Esophagus muscularis mucosa (tissue), 4 donors: ENCODE measurements at regions not wholly inside any gene's neighbourhood (a gene's known extent, or its start where the extent isn't known, plus 50 kb on each side); places are given as distances from the start of the nearest gene placed in this dataset.

Source experiments
- DNase-seq: peaks from one replicate; pipeline ENCODE4 v3.0.0-alpha.2; 2017; ENCODE audit errors: extremely low spot score
- H3K27ac ChIP-seq, 4 donors: fragments of 200-600 bp; sonication (generic); replicated peaks in 1 of 4; 1 replicate in 3 of 4; 2 replicates in 1 of 4; pipeline ENCODE4 v1.5.1; 2016 to 2019; ENCODE audit warnings: mild to moderate bottlenecking in 1 of 4
- H3K27me3 ChIP-seq, 4 donors: fragments of 200-600 bp; sonication (generic); one replicate each; pipeline versions ENCODE4 v1.5.1 to v1.6.0; 2016 to 2019
- H3K36me3 ChIP-seq, 4 donors: fragments of 200-600 bp; sonication (generic); one replicate each; pipeline ENCODE4 v1.5.1; 2016 to 2019
- H3K4me1 ChIP-seq, 4 donors: fragments of 200-600 bp; sonication (generic); one replicate each; pipeline ENCODE4 v1.5.1; 2016 to 2019
- H3K4me3 ChIP-seq, 4 donors: fragments of 200-600 bp; sonication (generic); 1 replicate in 2 of 4; 2 replicates in 2 of 4; pipeline ENCODE4 v1.5.1; 2016 to 2019; ENCODE audit warnings: mild to moderate bottlenecking in 4 of 4, moderate library complexity in 1 of 4
- H3K9me3 ChIP-seq, 4 donors: fragments of 200-600 bp; sonication (generic); 1 replicate in 3 of 4; 2 replicates in 1 of 4; pipeline ENCODE4 v1.5.1; 2016 to 2019
- EP300 ChIP-seq: sonication (generic); formaldehyde crosslinking; IDR thresholded peaks from one replicate; pipeline ENCODE4 v1.6.1; 2017; ENCODE audit warnings: antibody characterized with exemption
- POLR2A ChIP-seq: fragments of 450-650 bp; IDR thresholded peaks from one replicate; pipeline ENCODE4 v1.6.1; 2017; ENCODE audit warnings: antibody characterized with exemption, moderate library complexity, mild to moderate bottlenecking, low read depth
- POLR2AphosphoS5 ChIP-seq, 2 donors: sonication (generic); formaldehyde crosslinking; IDR thresholded peaks; one replicate each; pipeline ENCODE4 v1.6.1; 2017; ENCODE audit warnings: antibody characterized with exemption in 2 of 2
- WGBS: methylation state at CpG from one replicate; pipeline ENCODE4 v1.1.5; 2018; 5-methylcytosine and 5-hydroxymethylcytosine counted together
- intact Hi-C: fragments of 100-400 bp; cut with DNase I; formaldehyde crosslinking; loops from one replicate; pipeline ENCODE4 v1.15.1; 2023
- TF ChIP-seq, protein P1 (sequence below), 3 experiments: fragments of 200-600 bp in 2 of 3; fragments of 450-650 bp in 1 of 3; sonication (generic) in 2 of 3; IDR thresholded peaks; one replicate each; pipeline ENCODE4 v1.5.1; 2017 to 2019; ENCODE audit warnings: antibody characterized with exemption in 3 of 3, mild to moderate bottlenecking in 2 of 3, moderate library complexity in 1 of 3

DNA sequence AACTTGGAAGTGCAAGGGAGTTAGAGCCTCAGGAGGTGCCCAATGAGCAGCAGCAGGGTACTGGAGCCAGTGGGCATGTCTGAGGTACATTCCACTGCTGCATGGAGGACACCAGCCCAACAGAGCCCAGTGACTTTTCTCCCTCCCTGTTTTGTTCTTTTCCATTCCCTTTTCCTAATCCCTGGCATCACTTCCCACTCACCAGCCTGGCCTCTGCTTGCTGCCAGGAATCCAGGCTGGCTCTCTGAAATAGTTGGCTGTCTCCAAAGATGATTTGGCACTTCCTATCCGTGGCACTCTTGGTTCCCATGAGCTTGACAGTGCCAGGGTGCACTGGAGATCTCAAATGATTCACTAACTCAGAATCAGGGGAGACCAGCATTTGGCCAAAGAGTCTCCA lies 97.7 kb upstream of the ZPBP start:
- Histone ChIP-seq H3K9me3 (no peaks in the 10 kb centered on the region), H3K27me3 (peaks cover 0 to 21% (median 0%) of the 10 kb centered on the region in 4 donors), H3K27ac (no peak overlapping the region), H3K36me3 (no peaks in the 10 kb centered on the region), H3K4me1 (no peaks in the 10 kb centered on the region), H3K4me3 (no peak overlapping the region)
- no peak for TF ChIP-seq POLR2AphosphoS5 (IDR thresholded peaks at IDR 0.05)
- TF ChIP-seq EP300, result no peak
- no peak for TF ChIP-seq POLR2A
- TF ChIP-seq, protein P1, sequence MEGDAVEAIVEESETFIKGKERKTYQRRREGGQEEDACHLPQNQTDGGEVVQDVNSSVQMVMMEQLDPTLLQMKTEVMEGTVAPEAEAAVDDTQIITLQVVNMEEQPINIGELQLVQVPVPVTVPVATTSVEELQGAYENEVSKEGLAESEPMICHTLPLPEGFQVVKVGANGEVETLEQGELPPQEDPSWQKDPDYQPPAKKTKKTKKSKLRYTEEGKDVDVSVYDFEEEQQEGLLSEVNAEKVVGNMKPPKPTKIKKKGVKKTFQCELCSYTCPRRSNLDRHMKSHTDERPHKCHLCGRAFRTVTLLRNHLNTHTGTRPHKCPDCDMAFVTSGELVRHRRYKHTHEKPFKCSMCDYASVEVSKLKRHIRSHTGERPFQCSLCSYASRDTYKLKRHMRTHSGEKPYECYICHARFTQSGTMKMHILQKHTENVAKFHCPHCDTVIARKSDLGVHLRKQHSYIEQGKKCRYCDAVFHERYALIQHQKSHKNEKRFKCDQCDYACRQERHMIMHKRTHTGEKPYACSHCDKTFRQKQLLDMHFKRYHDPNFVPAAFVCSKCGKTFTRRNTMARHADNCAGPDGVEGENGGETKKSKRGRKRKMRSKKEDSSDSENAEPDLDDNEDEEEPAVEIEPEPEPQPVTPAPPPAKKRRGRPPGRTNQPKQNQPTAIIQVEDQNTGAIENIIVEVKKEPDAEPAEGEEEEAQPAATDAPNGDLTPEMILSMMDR (IDR thresholded peaks at IDR 0.05), result no peak
- WGBS, result 46% methylated on average over 1 of the region's 1 CpG
- DNase-seq, result no peak
- intact Hi-C loops, result no loop called here

DNA sequence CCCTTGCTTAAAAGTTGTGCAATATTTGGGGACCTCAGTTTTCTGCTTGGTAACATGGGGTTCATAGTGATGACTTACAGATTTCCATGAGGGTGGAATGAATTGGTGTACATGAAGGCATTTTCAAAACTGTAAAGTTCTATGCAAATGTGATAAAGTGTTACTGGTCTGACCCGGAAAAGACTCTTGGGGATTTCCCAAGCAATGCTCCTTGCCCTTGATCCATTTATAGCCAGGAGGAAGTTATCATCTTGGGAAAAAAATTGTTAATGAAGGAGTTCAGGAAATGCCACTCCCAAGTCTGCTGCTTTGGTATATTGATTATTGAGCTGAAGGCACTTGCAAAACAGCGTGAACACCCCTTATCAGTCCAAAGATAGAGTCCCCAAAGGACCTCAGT lies 96.3 kb upstream of the ZPBP start:
- TF ChIP-seq POLR2AphosphoS5 (IDR thresholded peaks at IDR 0.05), result no peak
- TF ChIP-seq, protein P1 (IDR thresholded peaks at IDR 0.05), result no peak
- WGBS, result 68% methylated on average over 2 of the region's 2 CpGs
- no peak for DNase-seq
- intact Hi-C loops, result no loop called here
- no peaks in the 10 kb centered on the region for H3K36me3 ChIP-seq
- H3K9me3 ChIP-seq, result no peaks in the 10 kb centered on the region
- no peak overlapping the region for H3K27ac ChIP-seq
- H3K27me3 ChIP-seq, result peaks cover 0 to 21% (median 0%) of the 10 kb centered on the region in 4 donors
- no peaks in the 10 kb centered on the region for H3K4me1 ChIP-seq
- H3K4me3 ChIP-seq, result no peak overlapping the region

DNA sequence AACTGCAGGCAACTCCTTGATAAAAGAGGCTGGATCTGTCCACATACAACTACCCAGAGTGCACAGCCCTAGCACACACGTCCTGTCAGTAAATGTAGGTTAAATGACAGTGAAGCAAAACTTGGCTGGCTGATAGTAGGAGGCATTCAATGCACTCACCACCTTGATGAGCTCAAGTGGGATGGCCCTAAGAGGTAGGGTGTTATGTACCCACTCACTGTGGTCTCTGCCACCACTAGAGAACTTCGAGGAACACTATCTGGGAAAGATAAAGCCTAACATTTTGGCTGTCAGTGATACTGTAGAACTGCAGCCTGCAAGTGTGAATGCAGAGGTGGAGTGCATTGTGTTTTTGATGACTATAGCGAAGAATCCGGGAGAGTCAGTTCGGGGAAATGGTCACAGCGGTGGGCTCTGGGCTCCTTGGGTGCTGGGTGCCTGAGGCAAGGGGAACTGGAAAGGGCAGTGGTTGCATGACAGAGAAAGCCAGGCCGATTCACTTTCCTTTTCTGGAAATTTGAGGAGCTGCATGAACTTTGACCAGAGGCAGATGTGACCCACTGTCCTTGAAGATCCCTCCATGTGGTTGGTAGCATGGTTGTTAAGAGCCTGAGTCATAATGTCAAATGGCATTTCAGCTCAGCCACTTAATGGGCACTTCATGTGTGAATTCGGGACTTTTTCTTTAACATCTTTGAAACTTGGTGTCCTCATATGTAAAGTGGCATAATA lies 93.1 kb upstream of the ZPBP start:
- Histone ChIP-seq H3K27ac (no peak overlapping the region), H3K9me3 (no peaks in the 10 kb centered on the region), H3K4me3 (no peak overlapping the region), H3K4me1 (no peaks in the 10 kb centered on the region), H3K36me3 (no peaks in the 10 kb centered on the region), H3K27me3 (peaks cover 0 to 11% (median 0%) of the 10 kb centered on the region in 4 donors)
- intact Hi-C loops, result no loop called here
- WGBS, result 70% methylated on average over 8 of the region's 8 CpGs
- no peak for DNase-seq
- TF ChIP-seq, protein P1 (IDR thresholded peaks at IDR 0.05), result no peak
- TF ChIP-seq POLR2AphosphoS5 (IDR thresholded peaks at IDR 0.05), result no peak
- TF ChIP-seq EP300, result no peak
- TF ChIP-seq POLR2A, result no peak

DNA sequence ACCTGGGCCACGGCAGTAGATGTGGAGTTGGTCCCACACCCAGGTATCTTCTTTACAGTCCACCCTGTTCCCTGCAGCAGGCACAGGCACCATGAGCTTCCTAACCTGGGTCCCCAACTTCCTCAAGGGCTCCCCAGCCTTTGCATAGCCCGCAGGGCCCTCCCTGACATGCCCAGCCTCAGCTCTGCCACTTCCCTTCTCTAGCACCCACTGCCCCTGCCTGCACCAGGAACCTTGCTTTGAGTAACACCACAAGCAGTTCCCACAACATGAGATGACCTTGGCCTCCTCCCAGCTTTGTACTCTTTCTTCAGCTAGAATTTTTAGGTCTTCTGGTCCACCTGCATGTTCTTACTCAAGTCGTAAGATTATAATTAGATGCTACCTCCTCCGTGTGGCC lies 92.2 kb upstream of the ZPBP start:
- intact Hi-C loops, result no loop called here
- DNase-seq, result no peak
- Histone ChIP-seq H3K4me3 (no peak overlapping the region), H3K27ac (no peak overlapping the region), H3K4me1 (no peaks in the 10 kb centered on the region), H3K36me3 (no peaks in the 10 kb centered on the region), H3K27me3 (peaks cover 0 to 2% (median 0%) of the 10 kb centered on the region in 4 donors), H3K9me3 (no peaks in the 10 kb centered on the region)
- 78% methylated on average over 4 of the region's 4 CpGs for WGBS
- TF ChIP-seq EP300 (no peak), POLR2AphosphoS5 (IDR thresholded peaks at IDR 0.05) (no peak), POLR2A (no peak)
- TF ChIP-seq, protein P1 (IDR thresholded peaks at IDR 0.05), result no peak
